GM23338 (cell line): ENCODE measurements at regions not wholly inside any gene's neighbourhood (a gene's known extent, or its start where the extent isn't known, plus 50 kb on each side); places are given as distances from the start of the nearest gene placed in this dataset.

Experiments used
- ATAC-seq: fragments of 200-7000 bp; cut with Tn5 transposase; 3 replicates; pipeline ENCODE4 v1.9.1; 2020
- DNase-seq: peaks from one replicate; pipeline ENCODE4 v3.0.0-alpha.2; 2015; ENCODE audit warnings: low spot score
- H2AFZ ChIP-seq: fragments of 200-600 bp; sonication (generic); 2 replicates; pipeline ENCODE4 v1.8.0; 2016; ENCODE audit warnings: antibody characterized with exemption, mild to moderate bottlenecking, moderate library complexity
- H3F3A ChIP-seq: fragments of 200-600 bp; sonication (generic); replicated peaks from 2 replicates; pipeline ENCODE4 v1.8.0; 2017; ENCODE audit warnings: antibody characterized with exemption, mixed run types, low read depth
- H3K27ac ChIP-seq: fragments of 200-600 bp; sonication (generic); 2 replicates; pipeline ENCODE4 v1.6.1; 2016; ENCODE audit warnings: low read depth
- H3K27me3 ChIP-seq: fragments of 200-600 bp; sonication (generic); 2 replicates; pipeline ENCODE4 v1.8.0; 2016; ENCODE audit warnings: mild to moderate bottlenecking, mixed run types, moderate library complexity; ENCODE audit not compliant: insufficient read depth
- H3K36me3 ChIP-seq: fragments of 200-600 bp; sonication (generic); 2 replicates; pipeline ENCODE4 v1.8.0; 2016; ENCODE audit warnings: mild to moderate bottlenecking; ENCODE audit not compliant: insufficient read depth
- H3K4me1 ChIP-seq: fragments of 200-600 bp; sonication (generic); 2 replicates; pipeline ENCODE4 v1.8.0; 2016; ENCODE audit warnings: mild to moderate bottlenecking, moderate library complexity; ENCODE audit not compliant: insufficient read depth
- H3K4me2 ChIP-seq: fragments of 200-600 bp; sonication (generic); 2 replicates; pipeline ENCODE4 v1.7.1; 2017; ENCODE audit warnings: mixed run types
- H3K4me3 ChIP-seq: fragments of 200-600 bp; sonication (generic); 2 replicates; pipeline ENCODE4 v1.6.1; 2016; ENCODE audit warnings: mixed run types
- H3K79me2 ChIP-seq: fragments of 200-600 bp; sonication (generic); replicated peaks from 2 replicates; pipeline ENCODE4 v1.8.0; 2017; ENCODE audit warnings: mild to moderate bottlenecking; ENCODE audit not compliant: insufficient read depth
- H3K9me2 ChIP-seq: fragments of 200-600 bp; sonication (generic); 2 replicates; pipeline ENCODE4 v1.8.0; 2017; ENCODE audit not compliant: insufficient read depth
- H4K20me1 ChIP-seq: fragments of 200-600 bp; sonication (generic); replicated peaks from 2 replicates; pipeline ENCODE4 v1.8.0; 2017; ENCODE audit warnings: mild to moderate bottlenecking; ENCODE audit not compliant: insufficient read depth
- H3K27ac Mint-ChIP-seq: 2 replicates; pipeline ENCODE4 v1.8.0; 2020; ENCODE audit warnings: inconsistent platforms, mild to moderate bottlenecking, moderate library complexity, mixed read lengths
- H3K27me3 Mint-ChIP-seq: 3 replicates; pipeline ENCODE4 v1.8.0; 2022; ENCODE audit warnings: low read depth, mild to moderate bottlenecking, moderate library complexity, mixed read lengths, inconsistent platforms; ENCODE audit not compliant: insufficient read depth, poor library complexity
- H3K36me3 Mint-ChIP-seq: 3 replicates; pipeline ENCODE4 v1.8.0; 2021; ENCODE audit warnings: low read depth, mild to moderate bottlenecking, inconsistent platforms, moderate library complexity, mixed read lengths
- H3K4me1 Mint-ChIP-seq: 3 replicates; pipeline ENCODE4 v1.8.0; 2020; ENCODE audit warnings: mild to moderate bottlenecking, inconsistent platforms, mixed read lengths
- H3K4me3 Mint-ChIP-seq: 3 replicates; pipeline ENCODE4 v1.8.0; 2021; ENCODE audit warnings: moderate library complexity, mild to moderate bottlenecking, inconsistent platforms, mixed read lengths
- H3K9me3 Mint-ChIP-seq: 3 replicates; pipeline ENCODE4 v1.8.0; 2020; ENCODE audit warnings: moderate library complexity, mild to moderate bottlenecking, inconsistent platforms, mixed read lengths
- CREB1 ChIP-seq: fragments of 250-450 bp; sonication (Bioruptor Pico); IDR thresholded peaks from 2 replicates; pipeline ENCODE4 v1.5.0; 2020; ENCODE audit warnings: low read depth, mild to moderate bottlenecking, moderate library complexity
- EZH2 ChIP-seq: fragments of 200-600 bp; sonication (generic); IDR thresholded peaks from one replicate; pipeline ENCODE4 v1.8.0; 2017; ENCODE audit warnings: antibody characterized with exemption, mild to moderate bottlenecking, low read depth; ENCODE audit not compliant: unreplicated experiment
- EZH2phosphoT487 ChIP-seq: fragments of 200-600 bp; sonication (generic); IDR thresholded peaks from one replicate; pipeline ENCODE4 v1.8.1; 2018; ENCODE audit warnings: antibody characterized with exemption; ENCODE audit not compliant: unreplicated experiment
- JUNB ChIP-seq: IDR thresholded peaks from one replicate; pipeline ENCODE4 v1.6.1; 2016; ENCODE audit warnings: antibody characterized with exemption; ENCODE audit not compliant: unreplicated experiment
- NANOG ChIP-seq: IDR thresholded peaks from 2 replicates; pipeline ENCODE4 v1.6.1; 2016; ENCODE audit warnings: antibody characterized with exemption, borderline replicate concordance
- ZNF114 ChIP-seq: fragments of 250-450 bp; sonication (Bioruptor Pico); IDR thresholded peaks from 2 replicates; pipeline ENCODE4 v1.5.0; 2020; ENCODE audit warnings: mild to moderate bottlenecking, moderate library complexity
- ZNF331 ChIP-seq: fragments of 250-450 bp; sonication (Bioruptor Pico); IDR thresholded peaks from 2 replicates; pipeline ENCODE4 v1.5.0; 2020; ENCODE audit warnings: low read depth, mild to moderate bottlenecking, moderate library complexity
- TF ChIP-seq, protein P1 (sequence below): IDR thresholded peaks from one replicate; pipeline ENCODE4 v1.6.1; 2018; ENCODE audit warnings: antibody characterized with exemption; ENCODE audit not compliant: unreplicated experiment
- TF ChIP-seq, protein P2 (sequence below): fragments of 250-450 bp; sonication (Bioruptor Pico); IDR thresholded peaks from 2 replicates; pipeline ENCODE4 v1.5.0; 2020; ENCODE audit warnings: mild to moderate bottlenecking, moderate library complexity
- TF ChIP-seq, protein P3 (sequence below): IDR thresholded peaks from 2 replicates; pipeline ENCODE4 v1.6.1; 2016; ENCODE audit warnings: antibody characterized with exemption

GRCh38 chr3:135788146-135788545 lies 177.4 kb upstream of the PPP2R3A start:
- no peaks in the 10 kb centered on the region for H3K4me1 Mint-ChIP-seq
- Histone ChIP-seq H3K36me3 (no peaks in the 10 kb centered on the region), H3K9me2 (peaks cover 5% of the 10 kb centered on the region), H3K4me3 (no peak overlapping the region), H4K20me1 (no peaks in the 10 kb centered on the region), H3F3A (no peaks in the 10 kb centered on the region), H3K4me2 (no peak overlapping the region), H3K79me2 (no peaks in the 10 kb centered on the region), H3K4me1 (no peaks in the 10 kb centered on the region), H2AFZ (no peak overlapping the region), H3K27ac (no peak overlapping the region), H3K27me3 (no peaks in the 10 kb centered on the region)
- H3K9me3 Mint-ChIP-seq = no peaks in the 10 kb centered on the region
- TF ChIP-seq JUNB = no peak
- no peak for TF ChIP-seq ZNF114 (CRISPR knock-in tag)
- TF ChIP-seq, protein P1, sequence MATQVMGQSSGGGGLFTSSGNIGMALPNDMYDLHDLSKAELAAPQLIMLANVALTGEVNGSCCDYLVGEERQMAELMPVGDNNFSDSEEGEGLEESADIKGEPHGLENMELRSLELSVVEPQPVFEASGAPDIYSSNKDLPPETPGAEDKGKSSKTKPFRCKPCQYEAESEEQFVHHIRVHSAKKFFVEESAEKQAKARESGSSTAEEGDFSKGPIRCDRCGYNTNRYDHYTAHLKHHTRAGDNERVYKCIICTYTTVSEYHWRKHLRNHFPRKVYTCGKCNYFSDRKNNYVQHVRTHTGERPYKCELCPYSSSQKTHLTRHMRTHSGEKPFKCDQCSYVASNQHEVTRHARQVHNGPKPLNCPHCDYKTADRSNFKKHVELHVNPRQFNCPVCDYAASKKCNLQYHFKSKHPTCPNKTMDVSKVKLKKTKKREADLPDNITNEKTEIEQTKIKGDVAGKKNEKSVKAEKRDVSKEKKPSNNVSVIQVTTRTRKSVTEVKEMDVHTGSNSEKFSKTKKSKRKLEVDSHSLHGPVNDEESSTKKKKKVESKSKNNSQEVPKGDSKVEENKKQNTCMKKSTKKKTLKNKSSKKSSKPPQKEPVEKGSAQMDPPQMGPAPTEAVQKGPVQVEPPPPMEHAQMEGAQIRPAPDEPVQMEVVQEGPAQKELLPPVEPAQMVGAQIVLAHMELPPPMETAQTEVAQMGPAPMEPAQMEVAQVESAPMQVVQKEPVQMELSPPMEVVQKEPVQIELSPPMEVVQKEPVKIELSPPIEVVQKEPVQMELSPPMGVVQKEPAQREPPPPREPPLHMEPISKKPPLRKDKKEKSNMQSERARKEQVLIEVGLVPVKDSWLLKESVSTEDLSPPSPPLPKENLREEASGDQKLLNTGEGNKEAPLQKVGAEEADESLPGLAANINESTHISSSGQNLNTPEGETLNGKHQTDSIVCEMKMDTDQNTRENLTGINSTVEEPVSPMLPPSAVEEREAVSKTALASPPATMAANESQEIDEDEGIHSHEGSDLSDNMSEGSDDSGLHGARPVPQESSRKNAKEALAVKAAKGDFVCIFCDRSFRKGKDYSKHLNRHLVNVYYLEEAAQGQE = no peak
- H3K27me3 Mint-ChIP-seq = no peaks in the 10 kb centered on the region
- ATAC-seq (no peak), DNase-seq (no peak)
- H3K36me3 Mint-ChIP-seq = no peaks in the 10 kb centered on the region
- H3K27ac Mint-ChIP-seq = no peak overlapping the region
- H3K4me3 Mint-ChIP-seq = no peak overlapping the region

GRCh38 chr3:135788978-135789377 lies 176.6 kb upstream of the PPP2R3A start:
- no peak overlapping the region for H3K4me2 ChIP-seq
- H4K20me1 ChIP-seq = no peaks in the 10 kb centered on the region
- H3K4me3 ChIP-seq = no peak overlapping the region
- H3K36me3 Mint-ChIP-seq = no peaks in the 10 kb centered on the region
- H3K36me3 ChIP-seq = no peaks in the 10 kb centered on the region
- no peak overlapping the region for H3K4me3 Mint-ChIP-seq
- H3K4me1 Mint-ChIP-seq = no peaks in the 10 kb centered on the region
- no peak overlapping the region for H2AFZ ChIP-seq
- ATAC-seq = no peak
- H3K27ac Mint-ChIP-seq = no peak overlapping the region
- H3K27ac ChIP-seq = no peak overlapping the region
- H3K9me2 ChIP-seq = peaks cover 3% of the 10 kb centered on the region; the same call in 1 of the 2 replicates
- no peaks in the 10 kb centered on the region for H3K4me1 ChIP-seq
- H3F3A ChIP-seq = no peaks in the 10 kb centered on the region
- H3K27me3 Mint-ChIP-seq = no peaks in the 10 kb centered on the region
- H3K79me2 ChIP-seq = no peaks in the 10 kb centered on the region
- no peak for DNase-seq
- no peaks in the 10 kb centered on the region for H3K9me3 Mint-ChIP-seq
- no peaks in the 10 kb centered on the region for H3K27me3 ChIP-seq
- TF ChIP-seq CREB1 (CRISPR knock-in tag) (no peak), NANOG (no peak), EZH2 (no peak), ZNF114 (CRISPR knock-in tag) (no peak), EZH2phosphoT487 (no peak), ZNF331 (no peak)
- TF ChIP-seq, protein P2, sequence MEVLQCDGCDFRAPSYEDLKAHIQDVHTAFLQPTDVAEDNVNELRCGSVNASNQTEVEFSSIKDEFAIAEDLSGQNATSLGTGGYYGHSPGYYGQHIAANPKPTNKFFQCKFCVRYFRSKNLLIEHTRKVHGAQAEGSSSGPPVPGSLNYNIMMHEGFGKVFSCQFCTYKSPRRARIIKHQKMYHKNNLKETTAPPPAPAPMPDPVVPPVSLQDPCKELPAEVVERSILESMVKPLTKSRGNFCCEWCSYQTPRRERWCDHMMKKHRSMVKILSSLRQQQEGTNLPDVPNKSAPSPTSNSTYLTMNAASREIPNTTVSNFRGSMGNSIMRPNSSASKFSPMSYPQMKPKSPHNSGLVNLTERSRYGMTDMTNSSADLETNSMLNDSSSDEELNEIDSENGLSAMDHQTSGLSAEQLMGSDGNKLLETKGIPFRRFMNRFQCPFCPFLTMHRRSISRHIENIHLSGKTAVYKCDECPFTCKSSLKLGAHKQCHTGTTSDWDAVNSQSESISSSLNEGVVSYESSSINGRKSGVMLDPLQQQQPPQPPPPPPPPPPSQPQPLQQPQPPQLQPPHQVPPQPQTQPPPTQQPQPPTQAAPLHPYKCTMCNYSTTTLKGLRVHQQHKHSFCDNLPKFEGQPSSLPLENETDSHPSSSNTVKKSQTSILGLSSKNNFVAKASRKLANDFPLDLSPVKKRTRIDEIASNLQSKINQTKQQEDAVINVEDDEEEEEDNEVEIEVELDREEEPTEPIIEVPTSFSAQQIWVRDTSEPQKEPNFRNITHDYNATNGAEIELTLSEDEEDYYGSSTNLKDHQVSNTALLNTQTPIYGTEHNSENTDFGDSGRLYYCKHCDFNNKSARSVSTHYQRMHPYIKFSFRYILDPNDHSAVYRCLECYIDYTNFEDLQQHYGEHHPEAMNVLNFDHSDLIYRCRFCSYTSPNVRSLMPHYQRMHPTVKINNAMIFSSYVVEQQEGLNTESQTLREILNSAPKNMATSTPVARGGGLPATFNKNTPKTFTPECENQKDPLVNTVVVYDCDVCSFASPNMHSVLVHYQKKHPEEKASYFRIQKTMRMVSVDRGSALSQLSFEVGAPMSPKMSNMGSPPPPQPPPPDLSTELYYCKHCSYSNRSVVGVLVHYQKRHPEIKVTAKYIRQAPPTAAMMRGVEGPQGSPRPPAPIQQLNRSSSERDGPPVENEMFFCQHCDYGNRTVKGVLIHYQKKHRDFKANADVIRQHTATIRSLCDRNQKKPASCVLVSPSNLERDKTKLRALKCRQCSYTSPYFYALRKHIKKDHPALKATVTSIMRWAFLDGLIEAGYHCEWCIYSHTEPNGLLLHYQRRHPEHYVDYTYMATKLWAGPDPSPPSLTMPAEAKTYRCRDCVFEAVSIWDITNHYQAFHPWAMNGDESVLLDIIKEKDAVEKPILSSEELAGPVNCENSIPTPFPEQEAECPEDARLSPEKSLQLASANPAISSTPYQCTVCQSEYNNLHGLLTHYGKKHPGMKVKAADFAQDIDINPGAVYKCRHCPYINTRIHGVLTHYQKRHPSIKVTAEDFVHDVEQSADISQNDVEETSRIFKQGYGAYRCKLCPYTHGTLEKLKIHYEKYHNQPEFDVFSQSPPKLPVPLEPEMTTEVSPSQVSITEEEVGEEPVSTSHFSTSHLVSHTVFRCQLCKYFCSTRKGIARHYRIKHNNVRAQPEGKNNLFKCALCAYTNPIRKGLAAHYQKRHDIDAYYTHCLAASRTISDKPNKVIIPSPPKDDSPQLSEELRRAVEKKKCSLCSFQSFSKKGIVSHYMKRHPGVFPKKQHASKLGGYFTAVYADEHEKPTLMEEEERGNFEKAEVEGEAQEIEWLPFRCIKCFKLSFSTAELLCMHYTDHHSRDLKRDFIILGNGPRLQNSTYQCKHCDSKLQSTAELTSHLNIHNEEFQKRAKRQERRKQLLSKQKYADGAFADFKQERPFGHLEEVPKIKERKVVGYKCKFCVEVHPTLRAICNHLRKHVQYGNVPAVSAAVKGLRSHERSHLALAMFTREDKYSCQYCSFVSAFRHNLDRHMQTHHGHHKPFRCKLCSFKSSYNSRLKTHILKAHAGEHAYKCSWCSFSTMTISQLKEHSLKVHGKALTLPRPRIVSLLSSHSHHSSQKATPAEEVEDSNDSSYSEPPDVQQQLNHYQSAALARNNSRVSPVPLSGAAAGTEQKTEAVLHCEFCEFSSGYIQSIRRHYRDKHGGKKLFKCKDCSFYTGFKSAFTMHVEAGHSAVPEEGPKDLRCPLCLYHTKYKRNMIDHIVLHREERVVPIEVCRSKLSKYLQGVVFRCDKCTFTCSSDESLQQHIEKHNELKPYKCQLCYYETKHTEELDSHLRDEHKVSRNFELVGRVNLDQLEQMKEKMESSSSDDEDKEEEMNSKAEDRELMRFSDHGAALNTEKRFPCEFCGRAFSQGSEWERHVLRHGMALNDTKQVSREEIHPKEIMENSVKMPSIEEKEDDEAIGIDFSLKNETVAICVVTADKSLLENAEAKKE (CRISPR knock-in tag) = no peak
- TF ChIP-seq, protein P3, sequence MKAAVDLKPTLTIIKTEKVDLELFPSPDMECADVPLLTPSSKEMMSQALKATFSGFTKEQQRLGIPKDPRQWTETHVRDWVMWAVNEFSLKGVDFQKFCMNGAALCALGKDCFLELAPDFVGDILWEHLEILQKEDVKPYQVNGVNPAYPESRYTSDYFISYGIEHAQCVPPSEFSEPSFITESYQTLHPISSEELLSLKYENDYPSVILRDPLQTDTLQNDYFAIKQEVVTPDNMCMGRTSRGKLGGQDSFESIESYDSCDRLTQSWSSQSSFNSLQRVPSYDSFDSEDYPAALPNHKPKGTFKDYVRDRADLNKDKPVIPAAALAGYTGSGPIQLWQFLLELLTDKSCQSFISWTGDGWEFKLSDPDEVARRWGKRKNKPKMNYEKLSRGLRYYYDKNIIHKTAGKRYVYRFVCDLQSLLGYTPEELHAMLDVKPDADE = no peak
